ENCODE measurements at regions not wholly inside any gene's neighbourhood (a gene's known extent, or its start where the extent isn't known, plus 50 kb on each side); places are given as distances from the start of the nearest gene placed in this dataset.

GRCh38 chr13:74006666-74007065 lies 127.5 kb downstream of the KLF12 start:
- FAIRE-seq (no peak), DNase-seq (ENCODE audit: insufficient read length, low spot score) (no peak)
- no peak for TF ChIP-seq CTCF (IDR thresholded peaks at IDR 0.05; ENCODE audit: insufficient read depth, missing control alignments)

GRCh38 chr13:74005320-74006157 lies 128.7 kb downstream of the KLF12 start:
- DNase-seq (ENCODE audit: insufficient read length, low spot score) (no peak), FAIRE-seq (no peak)
- no peak for TF ChIP-seq CTCF (IDR thresholded peaks at IDR 0.05; ENCODE audit: insufficient read depth, missing control alignments)

GRCh38 chr13:74004109-74004508 lies 130.1 kb downstream of the KLF12 start:
- no peak for FAIRE-seq
- no peak for TF ChIP-seq CTCF (IDR thresholded peaks at IDR 0.05; ENCODE audit: insufficient read depth, missing control alignments)
- no peak for DNase-seq (ENCODE audit: insufficient read length, low spot score)

- no peak for TF ChIP-seq CTCF (IDR thresholded peaks at IDR 0.05; ENCODE audit: insufficient read depth, missing control alignments)
- no peak for DNase-seq (ENCODE audit: insufficient read length, low spot score)
- FAIRE-seq = no peak
Observed at GRCh38 chr13:74003374-74003773, 130.8 kb downstream of the KLF12 start.

- DNase-seq (ENCODE audit: insufficient read length, low spot score) (no peak), FAIRE-seq (no peak)
- no peak for TF ChIP-seq CTCF (IDR thresholded peaks at IDR 0.05; ENCODE audit: insufficient read depth, missing control alignments)
Observed at GRCh38 chr13:74000876-74001275, 133.3 kb downstream of the KLF12 start.

GRCh38 chr13:73998631-73999030 lies 135.6 kb downstream of the KLF12 start:
- no peak for TF ChIP-seq CTCF (IDR thresholded peaks at IDR 0.05; ENCODE audit: insufficient read depth, missing control alignments)
- FAIRE-seq (no peak), DNase-seq (ENCODE audit: insufficient read length, low spot score) (no peak)

- FAIRE-seq = no peak
- TF ChIP-seq CTCF (IDR thresholded peaks at IDR 0.05; ENCODE audit: insufficient read depth, missing control alignments) = no peak
- no peak for DNase-seq (ENCODE audit: insufficient read length, low spot score)
Observed at GRCh38 chr13:73997964-73998363, 136.2 kb downstream of the KLF12 start.

All from D721Med (cell line).